Mesenchymal stem cell (in vitro differentiated cells and primary cell): ENCODE measurements at regions not wholly inside any gene's neighbourhood (a gene's known extent, or its start where the extent isn't known, plus 50 kb on each side); places are given as distances from the start of the nearest gene placed in this dataset.

Source experiments
- DNase-seq: peaks from one replicate; pipeline ENCODE4 v3.0.0-alpha.2; 2013
- H2AFZ ChIP-seq: one replicate; pipeline ENCODE4 v1.6.1; 2013; ENCODE audit warnings: low read depth, mild to moderate bottlenecking, control low read depth, inconsistent platforms, low read length, moderate library complexity
- H2AK5ac ChIP-seq: 2 replicates; pipeline ENCODE4 v1.6.1; 2013; ENCODE audit warnings: low read length, moderate library complexity, mild to moderate bottlenecking, inconsistent platforms; ENCODE audit not compliant: severe bottlenecking
- H2BK120ac ChIP-seq: one replicate; pipeline ENCODE4 v1.6.1; 2013; ENCODE audit warnings: low read depth, mild to moderate bottlenecking, inconsistent platforms, low read length, moderate library complexity
- H2BK12ac ChIP-seq, 2 experiments: one replicate each; pipeline ENCODE4 v1.6.1; 2013; ENCODE audit warnings: inconsistent platforms in 2 of 2, low read length in 2 of 2, mild to moderate bottlenecking in 2 of 2, moderate library complexity in 2 of 2, control low read depth in 1 of 2
- H2BK15ac ChIP-seq: one replicate; pipeline ENCODE4 v1.6.1; 2013; ENCODE audit warnings: mild to moderate bottlenecking, low read depth, inconsistent platforms; ENCODE audit not compliant: poor library complexity, severe bottlenecking
- H2BK5ac ChIP-seq: 2 replicates; pipeline ENCODE4 v1.6.1; 2013; ENCODE audit warnings: low read depth, mild to moderate bottlenecking, low read length, control low read depth, inconsistent platforms; ENCODE audit not compliant: poor library complexity, severe bottlenecking
- H3K14ac ChIP-seq, 2 experiments: one replicate each; pipeline ENCODE4 v1.6.1; 2013; ENCODE audit warnings: inconsistent platforms in 2 of 2, low read length in 2 of 2, control low read depth in 1 of 2, mild to moderate bottlenecking in 1 of 2, moderate library complexity in 1 of 2
- H3K18ac ChIP-seq, 2 experiments: one replicate each; pipeline ENCODE4 v1.6.1; 2013; ENCODE audit warnings: inconsistent platforms in 2 of 2, low read length in 2 of 2, control low read depth in 1 of 2, low read depth in 1 of 2, mild to moderate bottlenecking in 1 of 2
- H3K23ac ChIP-seq, 2 experiments: one replicate each; pipeline ENCODE4 v1.6.1; 2013; ENCODE audit warnings: inconsistent platforms in 2 of 2, low read length in 2 of 2, mild to moderate bottlenecking in 2 of 2, moderate library complexity in 2 of 2, control low read depth in 1 of 2
- H3K27ac ChIP-seq: 2 replicates; pipeline ENCODE4 v1.5.1; 2013; ENCODE audit warnings: mild to moderate bottlenecking, moderate library complexity, low read length, control low read depth, inconsistent platforms; ENCODE audit not compliant: poor library complexity, severe bottlenecking
- H3K27me3 ChIP-seq, 2 experiments: 2 replicates each; pipeline versions ENCODE4 v1.6.1 to v1.7.0; 2013; ENCODE audit warnings: low read length in 2 of 2, mild to moderate bottlenecking in 2 of 2, moderate library complexity in 2 of 2, control low read depth in 1 of 2, inconsistent platforms in 1 of 2; ENCODE audit not compliant: control insufficient read depth in 1 of 2, insufficient read depth in 1 of 2
- H3K36me3 ChIP-seq, 2 experiments: 2 replicates each; pipeline versions ENCODE4 v1.6.1 to v1.7.0; 2013; ENCODE audit warnings: low read length in 2 of 2, control low read depth in 1 of 2, inconsistent platforms in 1 of 2, low read depth in 1 of 2, mild to moderate bottlenecking in 1 of 2; ENCODE audit not compliant: insufficient read depth in 2 of 2, control insufficient read depth in 1 of 2
- H3K4ac ChIP-seq, 2 experiments: one replicate each; pipeline ENCODE4 v1.6.1; 2013; ENCODE audit warnings: inconsistent platforms in 2 of 2, low read length in 2 of 2, mild to moderate bottlenecking in 2 of 2, moderate library complexity in 2 of 2, control low read depth in 1 of 2, low read depth in 1 of 2
- H3K4me1 ChIP-seq: 2 replicates; pipeline ENCODE4 v1.6.1; 2013; ENCODE audit warnings: low read depth, low read length, control low read depth; ENCODE audit not compliant: control insufficient read depth, insufficient read depth
- H3K4me2 ChIP-seq: 2 replicates; pipeline ENCODE4 v1.6.1; 2013; ENCODE audit warnings: low read length, mild to moderate bottlenecking, inconsistent platforms; ENCODE audit not compliant: poor library complexity, severe bottlenecking
- H3K4me3 ChIP-seq, 2 experiments: 2 replicates each; pipeline versions ENCODE4 v1.5.1 to v1.7.0; 2013; ENCODE audit warnings: low read length in 2 of 2, mild to moderate bottlenecking in 2 of 2, control low read depth in 1 of 2, low read depth in 1 of 2; ENCODE audit not compliant: insufficient read depth in 1 of 2
- H3K79me1 ChIP-seq: replicated peaks from 2 replicates; pipeline ENCODE4 v1.6.1; 2013; ENCODE audit warnings: mild to moderate bottlenecking, control low read depth, low read length, inconsistent platforms; ENCODE audit not compliant: poor library complexity, severe bottlenecking
- H3K9ac ChIP-seq: 2 replicates; pipeline ENCODE4 v1.7.0; 2013; ENCODE audit warnings: mild to moderate bottlenecking, low read length, moderate library complexity
- H3K9me3 ChIP-seq: 2 replicates; pipeline ENCODE4 v1.7.0; 2013; ENCODE audit warnings: mild to moderate bottlenecking, low read length; ENCODE audit not compliant: control insufficient read depth
- H4K8ac ChIP-seq: one replicate; pipeline ENCODE4 v1.6.1; 2013; ENCODE audit warnings: inconsistent platforms, mild to moderate bottlenecking, low read length, moderate library complexity
- H4K91ac ChIP-seq: one replicate; pipeline ENCODE4 v1.6.1; 2013; ENCODE audit warnings: mild to moderate bottlenecking, low read length, inconsistent platforms
- WGBS: methylation state at CpG from one replicate; pipeline ENCODE4 v1.1.7; 2013; ENCODE audit warnings: mixed read lengths; 5-methylcytosine and 5-hydroxymethylcytosine counted together

- no peak overlapping the region for H3K14ac ChIP-seq
- no peak overlapping the region for H3K4me3 ChIP-seq
Measured at GRCh38 chr3:5275529-5275928, 88.0 kb downstream of the EDEM1 start.

GRCh38 chr3:5276934-5277333, 89.4 kb downstream of the EDEM1 start:
- Histone ChIP-seq H2BK120ac (no peak overlapping the region), H2BK15ac (no peak overlapping the region), H3K9me3 (peaks cover 21% of the 10 kb centered on the region), H3K4me1 (no peaks in the 10 kb centered on the region), H3K4ac (no peak overlapping the region), H3K27ac (no peak overlapping the region), H3K14ac (no peak overlapping the region), H3K27me3 (no peaks in the 10 kb centered on the region), H3K9ac (no peak overlapping the region), H2BK5ac (no peak overlapping the region), H4K8ac (no peak overlapping the region), H3K4me3 (no peak overlapping the region), H3K4me2 (no peak overlapping the region), H4K91ac (no peak overlapping the region), H2BK12ac (no peak overlapping the region), H3K18ac (no peak overlapping the region), H3K79me1 (no peaks in the 10 kb centered on the region), H3K23ac (no peak overlapping the region), H3K36me3 (no peaks in the 10 kb centered on the region), H2AFZ (no peak overlapping the region), H2AK5ac (no peak overlapping the region)
- DNase-seq, result no peak
- 85% methylated on average over 8 of the region's 8 CpGs for WGBS

More at GRCh38 chr3:5275529-5275928, 88.0 kb downstream of the EDEM1 start:
- H2BK120ac ChIP-seq, result no peak overlapping the region
- H3K36me3 ChIP-seq, result no peaks in the 10 kb centered on the region
- peaks cover 7% of the 10 kb centered on the region for H3K9me3 ChIP-seq
- H2BK15ac ChIP-seq, result no peak overlapping the region
- H2BK12ac ChIP-seq, result no peak overlapping the region
- peak overlapping the region; percentile 10 for H3K27ac ChIP-seq
- H3K23ac ChIP-seq, result no peak overlapping the region
- H4K8ac ChIP-seq, result no peak overlapping the region
- H3K27me3 ChIP-seq, result no peaks in the 10 kb centered on the region
- 32% methylated on average over 2 of the region's 2 CpGs for WGBS
- H3K9ac ChIP-seq, result no peak overlapping the region
- H2AK5ac ChIP-seq, result no peak overlapping the region
- no peaks in the 10 kb centered on the region for H3K79me1 ChIP-seq
- peak; percentile 74 for DNase-seq
- H2AFZ ChIP-seq, result no peak overlapping the region
- no peaks in the 10 kb centered on the region for H3K4me1 ChIP-seq
- no peak overlapping the region for H2BK5ac ChIP-seq
- no peak overlapping the region for H4K91ac ChIP-seq
- H3K4ac ChIP-seq, result no peak overlapping the region
- no peak overlapping the region for H3K4me2 ChIP-seq
- H3K18ac ChIP-seq, result no peak overlapping the region

- Histone ChIP-seq H3K23ac (no peak overlapping the region), H2BK15ac (no peak overlapping the region), H4K91ac (no peak overlapping the region), H2BK12ac (no peak overlapping the region), H2AK5ac (no peak overlapping the region), H2BK5ac (no peak overlapping the region), H2BK120ac (no peak overlapping the region), H3K27ac (no peak overlapping the region), H2AFZ (no peak overlapping the region), H3K4me1 (no peaks in the 10 kb centered on the region), H3K4me3 (no peak overlapping the region), H3K14ac (peak overlapping the region in 1 of 2 experiments; percentile 25), H3K36me3 (no peaks in the 10 kb centered on the region), H3K4ac (no peak overlapping the region), H3K27me3 (no peaks in the 10 kb centered on the region), H3K9ac (no peak overlapping the region), H3K4me2 (no peak overlapping the region), H3K9me3 (peaks cover 23% of the 10 kb centered on the region), H4K8ac (no peak overlapping the region), H3K79me1 (no peaks in the 10 kb centered on the region), H3K18ac (no peak overlapping the region)
- WGBS, result 57% methylated on average over 1 of the region's 3 CpGs
- no peak for DNase-seq
Measured at GRCh38 chr3:5277612-5278236, 90.2 kb downstream of the EDEM1 start.

GRCh38 chr3:5278666-5279065, 91.2 kb downstream of the EDEM1 start:
- Histone ChIP-seq H2AFZ (no peak overlapping the region), H2BK5ac (no peak overlapping the region), H2BK15ac (no peak overlapping the region), H3K14ac (no peak overlapping the region), H3K4me2 (no peak overlapping the region), H2AK5ac (no peak overlapping the region), H3K27ac (no peak overlapping the region), H3K4me1 (no peaks in the 10 kb centered on the region), H4K8ac (no peak overlapping the region), H3K27me3 (no peaks in the 10 kb centered on the region), H4K91ac (no peak overlapping the region), H2BK12ac (no peak overlapping the region), H3K18ac (no peak overlapping the region), H3K23ac (no peak overlapping the region), H3K9me3 (peaks cover 23% of the 10 kb centered on the region), H3K9ac (no peak overlapping the region), H3K4ac (no peak overlapping the region), H3K79me1 (no peaks in the 10 kb centered on the region), H3K4me3 (no peak overlapping the region), H2BK120ac (no peak overlapping the region), H3K36me3 (no peaks in the 10 kb centered on the region)
- no peak for DNase-seq
